HCT116 (cell line): ENCODE measurements at regions not wholly inside any gene's neighbourhood (a gene's known extent, or its start where the extent isn't known, plus 50 kb on each side); places are given as distances from the start of the nearest gene placed in this dataset.

ENCODE experiments used
- ATAC-seq: fragments of 200-7000 bp; cut with Tn5 transposase; 2 replicates; pipeline ENCODE4 v1.9.1; 2020; ENCODE audit warnings: mild to moderate bottlenecking, moderate library complexity
- BruUV-seq: library from RNA; stranded (reverse); fragments of 400-500 nt; replicated peaks from 2 replicates; lab custom pipeline; 2021; lab: Mats Ljungman, UMichigan
- CTCF ChIA-PET: fragments of 300-600 bp; sonication (Branson Sonifier 250); formaldehyde crosslinking; loops from one replicate; lab custom pipeline; 2021; ENCODE audit warnings: antibody characterized with exemption; lab: Charles Lee
- POLR2A ChIA-PET: fragments of 300-600, 350-600 bp; sonication (Branson Sonifier 250); formaldehyde crosslinking; loops from one replicate; lab custom pipeline; 2021; ENCODE audit warnings: antibody characterized with exemption; lab: Charles Lee
- RAD21 ChIA-PET, 2 experiments: fragments of 300-600 bp; sonication (Branson Sonifier 250); formaldehyde crosslinking; loops; one replicate each; lab custom pipeline; 2023; ENCODE audit warnings: low total read pairs in 2 of 2; ENCODE audit not compliant: uncharacterized antibody in 2 of 2, unreplicated experiment in 2 of 2, low non-redundant PET in 1 of 2; lab: Charles Lee
- DNase-seq: peaks from one replicate; pipeline ENCODE4 v3.0.0-alpha.2; 2010; ENCODE audit warnings: low read depth, low spot score
- H2AFZ ChIP-seq: fragments of 200-600 bp; shearing (Covaris generic), sonication (generic); 2 replicates; pipeline ENCODE4 v1.6.1; 2017; ENCODE audit warnings: low read depth, mixed run types, mixed read lengths, antibody characterized with exemption, low read length; ENCODE audit not compliant: poor library complexity, severe bottlenecking
- H3K27ac ChIP-seq: 2 replicates; pipeline ENCODE4 v1.5.1; 2012; ENCODE audit warnings: low read depth, low read length
- H3K27me3 ChIP-seq: fragments of 200-600 bp; sonication (generic); 2 replicates; pipeline ENCODE4 v1.6.1; 2016; ENCODE audit warnings: mixed run types, low read length, mixed read lengths; ENCODE audit not compliant: insufficient read depth
- H3K36me3 ChIP-seq, 2 experiments: fragments of 200-500 bp in 1 of 2; fragments of 200-600 bp in 1 of 2; sonication (Bioruptor generic) in 1 of 2; sonication (generic) in 1 of 2; 2 replicates each; pipeline versions ENCODE4 v1.5.1 to v1.6.1; 2014 to 2016; ENCODE audit warnings: low read length in 2 of 2, inconsistent platforms in 1 of 2, mixed read lengths in 1 of 2, mixed run types in 1 of 2; ENCODE audit not compliant: insufficient read depth in 2 of 2, control insufficient read depth in 1 of 2
- H3K4me1 ChIP-seq, 2 experiments: fragments of 200-600 bp in 1 of 2; sonication (generic) in 1 of 2; 2 replicates each; pipeline versions ENCODE4 v1.5.1 to v1.6.1; 2012 to 2017; ENCODE audit warnings: low read length in 2 of 2, inconsistent platforms in 1 of 2, mild to moderate bottlenecking in 1 of 2, mixed read lengths in 1 of 2, mixed run types in 1 of 2, moderate library complexity in 1 of 2; ENCODE audit not compliant: insufficient read depth in 2 of 2, control insufficient read depth in 1 of 2
- H3K4me2 ChIP-seq: fragments of 200-600 bp; sonication (generic); 2 replicates; pipeline ENCODE4 v1.6.1; 2017; ENCODE audit warnings: mixed run types, low read length, mixed read lengths
- H3K4me3 ChIP-seq, 2 experiments: fragments of 200-600 bp in 1 of 2; sonication (generic) in 1 of 2; replicated peaks in 1 of 2; 2 replicates each; pipeline ENCODE4 v1.5.1; 2011 to 2016; ENCODE audit warnings: low read length in 2 of 2, control low read depth in 1 of 2, low read depth in 1 of 2, mild to moderate bottlenecking in 1 of 2, mixed read lengths in 1 of 2, mixed run types in 1 of 2
- H3K79me2 ChIP-seq: fragments of 200-600 bp; sonication (generic); 2 replicates; pipeline ENCODE4 v1.6.1; 2017; ENCODE audit warnings: mild to moderate bottlenecking, mixed run types, low read length, moderate library complexity, mixed read lengths; ENCODE audit not compliant: insufficient read depth
- H3K9ac ChIP-seq: fragments of 200-600 bp; sonication (generic); 2 replicates; pipeline ENCODE4 v1.6.1; 2016; ENCODE audit warnings: low read length, mixed read lengths
- H3K9me2 ChIP-seq: fragments of 200-600 bp; sonication (generic), shearing (Covaris generic); 2 replicates; pipeline ENCODE4 v1.6.1; 2017; ENCODE audit warnings: mixed run types, mild to moderate bottlenecking, moderate library complexity; ENCODE audit not compliant: insufficient read depth
- H3K9me3 ChIP-seq, 2 experiments: fragments of 200-500 bp in 1 of 2; fragments of 200-600 bp in 1 of 2; sonication (Bioruptor generic) in 1 of 2; sonication (generic) in 1 of 2; 2 replicates each; pipeline ENCODE4 v1.6.1; 2014 to 2017; ENCODE audit warnings: low read length in 2 of 2, mixed read lengths in 2 of 2, inconsistent platforms in 1 of 2, low read depth in 1 of 2, mild to moderate bottlenecking in 1 of 2, mixed run types in 1 of 2, moderate library complexity in 1 of 2; ENCODE audit not compliant: control insufficient read depth in 1 of 2, insufficient read depth in 1 of 2
- H4K20me1 ChIP-seq: fragments of 200-600 bp; sonication (generic), shearing (Covaris generic); 2 replicates; pipeline ENCODE4 v1.6.1; 2017; ENCODE audit warnings: mixed run types, mild to moderate bottlenecking, moderate library complexity; ENCODE audit not compliant: insufficient read depth
- CEBPB ChIP-seq: IDR thresholded peaks from 2 replicates; pipeline ENCODE4 v1.6.1; 2012; ENCODE audit warnings: low read depth
- EGR1 ChIP-seq: IDR thresholded peaks from 2 replicates; pipeline ENCODE4 v1.6.1; 2012; ENCODE audit warnings: low read depth
- ELF1 ChIP-seq: IDR thresholded peaks from 2 replicates; pipeline ENCODE4 v1.6.1; 2012; ENCODE audit warnings: low read depth, borderline replicate concordance
- EZH2 ChIP-seq: fragments of 200-600 bp; sonication (generic); IDR thresholded peaks from 2 replicates; pipeline ENCODE4 v1.6.1; 2017; ENCODE audit warnings: antibody characterized with exemption, mixed run types
- EZH2phosphoT487 ChIP-seq: fragments of 200-600 bp; IDR thresholded peaks from 2 replicates; pipeline ENCODE4 v1.6.1; 2018; ENCODE audit warnings: antibody characterized with exemption, borderline replicate concordance
- FOSL1 ChIP-seq: IDR thresholded peaks from 2 replicates; pipeline ENCODE4 v1.6.1; 2012; ENCODE audit warnings: low read depth
- POLR2A ChIP-seq: IDR thresholded peaks from 2 replicates; pipeline ENCODE4 v1.7.0; 2011; ENCODE audit warnings: borderline replicate concordance; ENCODE audit not compliant: insufficient read depth, insufficient read length; ENCODE audit errors: extremely low read depth
- POLR2AphosphoS5 ChIP-seq: IDR thresholded peaks from 2 replicates; pipeline ENCODE4 v1.6.1; 2011; ENCODE audit warnings: mild to moderate bottlenecking, low read depth, low read length, moderate library complexity
- RAD21 ChIP-seq: IDR thresholded peaks from 2 replicates; pipeline ENCODE4 v1.6.1; 2012; ENCODE audit warnings: low read depth, mild to moderate bottlenecking
- SIN3A ChIP-seq: IDR thresholded peaks from 2 replicates; pipeline ENCODE4 v1.6.1; 2012; ENCODE audit warnings: low read depth
- SRF ChIP-seq: IDR thresholded peaks from 2 replicates; pipeline ENCODE4 v1.6.1; 2012; ENCODE audit warnings: low read depth
- TCF7L2 ChIP-seq: IDR thresholded peaks from 2 replicates; pipeline ENCODE4 v1.7.0; 2011; ENCODE audit warnings: borderline replicate concordance, inconsistent platforms; ENCODE audit not compliant: insufficient read depth, insufficient read length; ENCODE audit errors: extremely low read depth
- YY1 ChIP-seq: IDR thresholded peaks from 2 replicates; pipeline ENCODE4 v1.6.1; 2011; ENCODE audit warnings: low read length, low read depth, moderate library complexity, mild to moderate bottlenecking; ENCODE audit not compliant: insufficient replicate concordance; ENCODE audit errors: extremely low read depth
- ZFX ChIP-seq: fragments of 450-650 bp; IDR thresholded peaks from 2 replicates; pipeline ENCODE4 v1.6.1; 2017
- ZNF274 ChIP-seq: fragments of 200-500 bp; sonication (Bioruptor generic); IDR thresholded peaks from 2 replicates; pipeline ENCODE4 v1.6.1; 2014; ENCODE audit warnings: mild to moderate bottlenecking, low read depth, low read length, inconsistent platforms
- intact Hi-C: fragments of 100-400 bp; cut with micrococcal nuclease; formaldehyde crosslinking; loops from 2 replicates; pipeline ENCODE4 v1.10.0; 2022
- TF ChIP-seq, protein P1 (sequence below): IDR thresholded peaks from 2 replicates; pipeline ENCODE4 v1.6.1; 2012
- TF ChIP-seq, protein P2 (sequence below): IDR thresholded peaks from 2 replicates; pipeline ENCODE4 v1.6.1; 2012; ENCODE audit warnings: low read depth
- TF ChIP-seq, protein P3 (sequence below): IDR thresholded peaks from 2 replicates; pipeline ENCODE4 v1.6.1; 2011; ENCODE audit warnings: mild to moderate bottlenecking, low read length, moderate library complexity; ENCODE audit not compliant: insufficient replicate concordance; ENCODE audit errors: extremely low read depth
- TF ChIP-seq, protein P4 (sequence below): IDR thresholded peaks from 2 replicates; pipeline ENCODE4 v1.6.1; 2012

DNA sequence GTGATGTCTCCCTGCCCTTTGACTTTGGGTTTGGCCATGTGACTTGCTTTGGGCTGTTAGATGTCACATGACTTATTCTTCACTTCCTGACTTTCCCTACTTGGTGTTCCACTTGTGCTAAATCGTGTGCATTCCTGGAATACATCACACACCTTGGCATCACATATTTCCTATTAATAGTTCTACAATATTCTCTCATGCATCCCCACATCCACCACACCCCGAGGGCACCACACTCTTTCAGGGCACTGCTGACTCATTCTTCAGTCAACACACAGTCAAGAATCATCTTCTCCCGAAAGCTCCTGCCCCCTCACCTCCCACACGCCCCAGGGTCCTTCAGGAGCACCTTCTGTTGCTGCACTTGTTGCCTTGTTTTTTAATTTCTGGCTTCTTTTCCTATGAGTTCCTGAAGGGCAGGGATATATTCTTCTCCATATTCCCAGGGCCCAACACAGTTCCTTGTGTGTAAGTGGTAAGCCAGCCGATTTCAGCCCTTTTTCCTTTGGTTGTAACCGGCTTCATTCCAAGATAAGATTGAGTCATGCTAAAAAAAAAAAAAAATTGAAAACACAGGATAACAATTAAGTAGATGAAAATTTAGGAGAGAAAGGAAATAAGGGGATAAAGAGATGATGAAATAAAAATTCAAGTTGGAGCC lies 341.4 kb downstream of the SLC4A3 start:
- ChIA-PET POLR2A (no interaction called here), RAD21 (no interaction called here), CTCF (no interaction called here)
- Histone ChIP-seq H3K9me2 (no peaks in the 10 kb centered on the region), H3K4me2 (peak overlapping the region; percentile 58), H3K27me3 (no peaks in the 10 kb centered on the region), H3K4me1 (peaks cover 11 to 27% of the 10 kb centered on the region in 2 experiments), H2AFZ (no peak overlapping the region), H3K4me3 (0 out of 4 replicates have a peak overlapping the region, but pooled peaks of 1 of the 2 experiments have one; percentile 7), H3K36me3 (peaks cover 0 to 3% of the 10 kb centered on the region in 2 experiments; a peak in 1 of 4 replicates), H3K27ac (peak overlapping the region; percentile 48; the same call in 1 of the 2 replicates), H3K79me2 (no peaks in the 10 kb centered on the region), H4K20me1 (no peaks in the 10 kb centered on the region), H3K9ac (peak overlapping the region; percentile 21; the same call in 1 of the 2 replicates), H3K9me3 (no peaks in the 10 kb centered on the region)
- ATAC-seq (peak; percentile 80), DNase-seq (peak; percentile 22)
- no TSS peak for BruUV-seq
- intact Hi-C loops = no loop called here
- TF ChIP-seq, protein P1, sequence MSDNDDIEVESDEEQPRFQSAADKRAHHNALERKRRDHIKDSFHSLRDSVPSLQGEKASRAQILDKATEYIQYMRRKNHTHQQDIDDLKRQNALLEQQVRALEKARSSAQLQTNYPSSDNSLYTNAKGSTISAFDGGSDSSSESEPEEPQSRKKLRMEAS = peak; percentile 37; the same call in 1 of the 2 replicates
- TF ChIP-seq RAD21 (no peak), EZH2 (no peak), TCF7L2 (no peak), POLR2AphosphoS5 (no peak; the same call in 1 of the 2 replicates), EGR1 (peak; percentile 82), FOSL1 (peak; percentile 75), CEBPB (0 out of 2 replicates have a peak, but pooled peaks have one; percentile 36), ZNF274 (no peak), SRF (no peak), POLR2A (no peak), ELF1 (peak; percentile 26; the same call in 1 of the 2 replicates), ZFX (no peak), YY1 (no peak), SIN3A (no peak), EZH2phosphoT487 (no peak)
- TF ChIP-seq, protein P2, sequence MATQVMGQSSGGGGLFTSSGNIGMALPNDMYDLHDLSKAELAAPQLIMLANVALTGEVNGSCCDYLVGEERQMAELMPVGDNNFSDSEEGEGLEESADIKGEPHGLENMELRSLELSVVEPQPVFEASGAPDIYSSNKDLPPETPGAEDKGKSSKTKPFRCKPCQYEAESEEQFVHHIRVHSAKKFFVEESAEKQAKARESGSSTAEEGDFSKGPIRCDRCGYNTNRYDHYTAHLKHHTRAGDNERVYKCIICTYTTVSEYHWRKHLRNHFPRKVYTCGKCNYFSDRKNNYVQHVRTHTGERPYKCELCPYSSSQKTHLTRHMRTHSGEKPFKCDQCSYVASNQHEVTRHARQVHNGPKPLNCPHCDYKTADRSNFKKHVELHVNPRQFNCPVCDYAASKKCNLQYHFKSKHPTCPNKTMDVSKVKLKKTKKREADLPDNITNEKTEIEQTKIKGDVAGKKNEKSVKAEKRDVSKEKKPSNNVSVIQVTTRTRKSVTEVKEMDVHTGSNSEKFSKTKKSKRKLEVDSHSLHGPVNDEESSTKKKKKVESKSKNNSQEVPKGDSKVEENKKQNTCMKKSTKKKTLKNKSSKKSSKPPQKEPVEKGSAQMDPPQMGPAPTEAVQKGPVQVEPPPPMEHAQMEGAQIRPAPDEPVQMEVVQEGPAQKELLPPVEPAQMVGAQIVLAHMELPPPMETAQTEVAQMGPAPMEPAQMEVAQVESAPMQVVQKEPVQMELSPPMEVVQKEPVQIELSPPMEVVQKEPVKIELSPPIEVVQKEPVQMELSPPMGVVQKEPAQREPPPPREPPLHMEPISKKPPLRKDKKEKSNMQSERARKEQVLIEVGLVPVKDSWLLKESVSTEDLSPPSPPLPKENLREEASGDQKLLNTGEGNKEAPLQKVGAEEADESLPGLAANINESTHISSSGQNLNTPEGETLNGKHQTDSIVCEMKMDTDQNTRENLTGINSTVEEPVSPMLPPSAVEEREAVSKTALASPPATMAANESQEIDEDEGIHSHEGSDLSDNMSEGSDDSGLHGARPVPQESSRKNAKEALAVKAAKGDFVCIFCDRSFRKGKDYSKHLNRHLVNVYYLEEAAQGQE = no peak
- TF ChIP-seq, protein P3, sequence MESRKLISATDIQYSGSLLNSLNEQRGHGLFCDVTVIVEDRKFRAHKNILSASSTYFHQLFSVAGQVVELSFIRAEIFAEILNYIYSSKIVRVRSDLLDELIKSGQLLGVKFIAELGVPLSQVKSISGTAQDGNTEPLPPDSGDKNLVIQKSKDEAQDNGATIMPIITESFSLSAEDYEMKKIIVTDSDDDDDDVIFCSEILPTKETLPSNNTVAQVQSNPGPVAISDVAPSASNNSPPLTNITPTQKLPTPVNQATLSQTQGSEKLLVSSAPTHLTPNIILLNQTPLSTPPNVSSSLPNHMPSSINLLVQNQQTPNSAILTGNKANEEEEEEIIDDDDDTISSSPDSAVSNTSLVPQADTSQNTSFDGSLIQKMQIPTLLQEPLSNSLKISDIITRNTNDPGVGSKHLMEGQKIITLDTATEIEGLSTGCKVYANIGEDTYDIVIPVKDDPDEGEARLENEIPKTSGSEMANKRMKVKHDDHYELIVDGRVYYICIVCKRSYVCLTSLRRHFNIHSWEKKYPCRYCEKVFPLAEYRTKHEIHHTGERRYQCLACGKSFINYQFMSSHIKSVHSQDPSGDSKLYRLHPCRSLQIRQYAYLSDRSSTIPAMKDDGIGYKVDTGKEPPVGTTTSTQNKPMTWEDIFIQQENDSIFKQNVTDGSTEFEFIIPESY = no peak
- TF ChIP-seq, protein P4, sequence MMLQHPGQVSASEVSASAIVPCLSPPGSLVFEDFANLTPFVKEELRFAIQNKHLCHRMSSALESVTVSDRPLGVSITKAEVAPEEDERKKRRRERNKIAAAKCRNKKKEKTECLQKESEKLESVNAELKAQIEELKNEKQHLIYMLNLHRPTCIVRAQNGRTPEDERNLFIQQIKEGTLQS = no peak
